DOHH2 (cell line): ENCODE measurements at regions not wholly inside any gene's neighbourhood (a gene's known extent, or its start where the extent isn't known, plus 50 kb on each side); places are given as distances from the start of the nearest gene placed in this dataset.

ENCODE experiments used
- EZH2phosphoT487 ChIP-seq: fragments of 200-600 bp; sonication (generic); IDR thresholded peaks from 2 replicates; pipeline ENCODE4 v1.6.1; 2017; ENCODE audit warnings: borderline replicate concordance, mild to moderate bottlenecking, antibody characterized with exemption, low read length, moderate library complexity, mixed read lengths
- TF ChIP-seq, protein P1 (sequence below): fragments of 200-600 bp; sonication (generic); IDR thresholded peaks from one replicate; pipeline ENCODE4 v1.5.1; 2014; ENCODE audit warnings: antibody characterized with exemption, mild to moderate bottlenecking, low read depth, low read length; ENCODE audit not compliant: poor library complexity, severe bottlenecking

DNA sequence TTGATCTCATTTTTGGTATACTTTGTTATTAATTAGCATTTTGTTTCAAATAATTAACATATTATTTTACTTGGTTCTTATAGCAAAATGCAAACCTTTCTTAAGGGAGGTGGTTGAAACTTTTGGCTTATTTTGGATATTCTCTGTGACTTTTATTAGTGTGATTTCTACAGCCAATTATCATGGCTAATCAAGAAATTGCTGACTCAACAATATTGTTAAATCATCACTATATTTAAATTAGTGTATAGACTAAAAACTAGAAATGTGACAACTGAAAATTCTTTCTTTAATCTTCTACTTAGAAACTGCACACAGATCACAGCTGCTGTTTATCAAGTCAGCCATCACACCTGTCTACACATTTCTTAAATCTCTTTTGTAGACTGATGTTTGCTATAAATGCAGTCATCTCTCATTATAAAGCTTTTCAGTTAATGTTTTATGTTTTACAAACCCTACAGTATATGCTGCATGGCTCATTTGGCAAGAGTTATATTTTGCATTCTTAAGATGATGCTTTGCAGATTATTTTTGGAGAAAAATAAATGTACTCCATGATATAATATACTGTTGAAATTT is 389.8 kb upstream of the PCDH10 start:
- TF ChIP-seq, protein P1, sequence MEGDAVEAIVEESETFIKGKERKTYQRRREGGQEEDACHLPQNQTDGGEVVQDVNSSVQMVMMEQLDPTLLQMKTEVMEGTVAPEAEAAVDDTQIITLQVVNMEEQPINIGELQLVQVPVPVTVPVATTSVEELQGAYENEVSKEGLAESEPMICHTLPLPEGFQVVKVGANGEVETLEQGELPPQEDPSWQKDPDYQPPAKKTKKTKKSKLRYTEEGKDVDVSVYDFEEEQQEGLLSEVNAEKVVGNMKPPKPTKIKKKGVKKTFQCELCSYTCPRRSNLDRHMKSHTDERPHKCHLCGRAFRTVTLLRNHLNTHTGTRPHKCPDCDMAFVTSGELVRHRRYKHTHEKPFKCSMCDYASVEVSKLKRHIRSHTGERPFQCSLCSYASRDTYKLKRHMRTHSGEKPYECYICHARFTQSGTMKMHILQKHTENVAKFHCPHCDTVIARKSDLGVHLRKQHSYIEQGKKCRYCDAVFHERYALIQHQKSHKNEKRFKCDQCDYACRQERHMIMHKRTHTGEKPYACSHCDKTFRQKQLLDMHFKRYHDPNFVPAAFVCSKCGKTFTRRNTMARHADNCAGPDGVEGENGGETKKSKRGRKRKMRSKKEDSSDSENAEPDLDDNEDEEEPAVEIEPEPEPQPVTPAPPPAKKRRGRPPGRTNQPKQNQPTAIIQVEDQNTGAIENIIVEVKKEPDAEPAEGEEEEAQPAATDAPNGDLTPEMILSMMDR: no peak
- TF ChIP-seq EZH2phosphoT487: no peak
